ENCODE measurements at regions not wholly inside any gene's neighbourhood (a gene's known extent, or its start where the extent isn't known, plus 50 kb on each side); places are given as distances from the start of the nearest gene placed in this dataset.

DNA sequence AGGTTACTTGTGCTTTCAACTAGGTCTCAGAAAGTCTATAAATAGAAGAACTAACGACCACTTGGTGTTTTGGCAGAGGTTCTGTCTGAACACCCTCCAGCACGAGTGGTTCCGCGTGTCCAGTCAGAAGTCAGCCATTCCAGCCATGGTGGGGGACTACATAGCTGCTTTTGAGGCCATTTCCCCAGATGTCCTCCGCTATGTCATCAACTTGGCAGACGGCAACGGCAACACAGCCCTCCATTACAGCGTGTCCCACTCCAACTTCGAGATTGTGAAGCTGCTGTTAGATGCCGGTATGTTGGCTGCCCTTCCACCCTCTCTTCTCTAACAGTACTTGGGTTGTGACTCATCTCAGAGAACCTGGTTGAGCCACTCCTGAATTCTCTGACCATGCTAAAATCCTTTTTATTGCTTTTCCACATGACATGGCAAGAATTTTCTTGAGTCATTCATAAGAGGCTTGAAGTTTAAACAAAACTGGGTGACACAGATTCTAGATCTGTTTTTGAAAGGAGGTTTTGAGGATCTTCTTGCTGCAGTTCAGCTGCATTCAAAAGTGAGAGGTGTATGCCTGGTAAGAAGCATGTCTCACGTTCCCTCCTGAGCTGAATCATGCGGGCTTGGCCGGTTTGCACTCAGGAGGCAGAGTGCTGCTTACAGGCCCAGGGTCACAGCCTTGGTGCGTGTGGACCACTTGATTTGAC, 103.1 kb upstream of the DMRT1 start:
- TF ChIP-seq CTCF (conservative IDR thresholded peaks at IDR 0.05; ENCODE audit: low read length) (no peak), EZH2phosphoT487 (IDR thresholded peaks at IDR 0.05; ENCODE audit: borderline replicate concordance, low read depth, low read length) (no peak)

Measured in OCI-LY7 (cell line).